Spinal cord (tissue), 9 donors: ENCODE measurements at regions not wholly inside any gene's neighbourhood (a gene's known extent, or its start where the extent isn't known, plus 50 kb on each side); places are given as distances from the start of the nearest gene placed in this dataset.

Experiments used
- DNase-seq, 6 donors: peaks; one replicate each; pipeline versions ENCODE4 v3.0.0 to v3.0.0-alpha.2; 2013 to 2015; ENCODE audit warnings: low spot score in 6 of 6, low read depth in 4 of 6
- H3K27ac ChIP-seq: one replicate; pipeline ENCODE4 v1.5.1; 2013; ENCODE audit warnings: low read depth, low read length, control low read depth
- H3K27me3 ChIP-seq: one replicate; pipeline ENCODE4 v1.6.1; 2013; ENCODE audit warnings: low read length; ENCODE audit not compliant: control insufficient read depth, insufficient read depth
- H3K36me3 ChIP-seq: one replicate; pipeline ENCODE4 v1.6.1; 2013; ENCODE audit warnings: low read length; ENCODE audit not compliant: control insufficient read depth, insufficient read depth
- H3K4me1 ChIP-seq: one replicate; pipeline ENCODE4 v1.6.1; 2013; ENCODE audit warnings: low read length; ENCODE audit not compliant: control insufficient read depth, insufficient read depth
- H3K4me3 ChIP-seq: one replicate; pipeline ENCODE4 v1.5.1; 2013; ENCODE audit warnings: low read depth, low read length, control low read depth
- H3K9me3 ChIP-seq: one replicate; pipeline ENCODE4 v1.6.1; 2013; ENCODE audit warnings: low read length; ENCODE audit not compliant: control insufficient read depth, insufficient read depth
- WGBS: methylation state at CpG from one replicate; pipeline ENCODE4 v1.1.5; 2013; ENCODE audit warnings: missing lambda C conversion rate; ENCODE audit not compliant: insufficient coverage; 5-methylcytosine and 5-hydroxymethylcytosine counted together
- donor health status: healthy.

DNA sequence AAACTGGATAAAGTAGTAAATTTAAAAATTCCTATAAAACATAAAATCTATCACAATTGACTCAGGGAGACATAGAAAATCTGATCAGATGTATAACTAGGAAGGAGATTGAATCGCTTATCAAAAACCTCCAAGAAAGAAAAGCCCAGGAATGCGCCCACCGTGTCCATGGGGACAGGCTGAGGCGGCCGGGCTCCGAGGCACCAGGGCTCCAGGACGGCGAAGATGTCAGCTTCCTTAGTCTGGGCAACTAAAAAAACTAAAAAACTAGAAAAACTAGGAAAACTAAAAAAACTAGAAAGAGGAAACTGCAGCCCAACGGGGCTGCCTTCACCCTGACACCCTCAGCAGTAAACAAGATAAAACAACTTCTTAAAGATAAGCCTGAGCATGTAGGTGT is 229.0 kb upstream of the RAB4A start:
- Histone ChIP-seq H3K27ac (no peak overlapping the region), H3K27me3 (no peaks in the 10 kb centered on the region), H3K36me3 (no peaks in the 10 kb centered on the region), H3K4me1 (no peaks in the 10 kb centered on the region), H3K9me3 (no peaks in the 10 kb centered on the region), H3K4me3 (no peak overlapping the region)
- no peak for DNase-seq
- 93% methylated on average over 7 of the region's 9 CpGs for WGBS

- Histone ChIP-seq H3K36me3 (no peaks in the 10 kb centered on the region), H3K27ac (no peak overlapping the region), H3K4me3 (no peak overlapping the region), H3K27me3 (no peaks in the 10 kb centered on the region), H3K9me3 (no peaks in the 10 kb centered on the region), H3K4me1 (no peaks in the 10 kb centered on the region)
- no peak for DNase-seq
- WGBS: 83% methylated on average over 2 of the region's 4 CpGs
These were observed 228.4 kb upstream of the RAB4A start for GRCh38 chr1:229042482-229042881.

DNA sequence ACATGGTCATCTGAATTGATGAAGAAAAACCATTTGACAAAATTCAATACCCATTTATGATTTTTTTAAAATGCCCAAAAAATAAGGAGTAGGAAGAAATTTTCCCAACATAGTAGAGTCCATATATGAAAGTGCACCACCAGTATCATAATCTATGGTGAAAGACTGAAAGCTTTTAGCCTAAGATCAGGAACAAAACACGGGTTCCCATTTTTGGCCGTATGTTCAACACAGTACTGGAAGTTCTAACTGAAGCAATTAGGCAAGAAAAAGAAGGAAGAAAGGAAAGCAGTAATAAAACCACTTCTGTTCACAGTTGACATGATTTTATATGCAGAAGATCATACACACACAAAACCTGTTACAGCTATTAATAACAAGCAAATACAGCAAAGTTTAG is 227.8 kb upstream of the RAB4A start:
- no peaks in the 10 kb centered on the region for H3K9me3 ChIP-seq
- DNase-seq: no peak
- H3K4me3 ChIP-seq: no peak overlapping the region
- H3K27me3 ChIP-seq: no peaks in the 10 kb centered on the region
- H3K36me3 ChIP-seq: no peaks in the 10 kb centered on the region
- no peaks in the 10 kb centered on the region for H3K4me1 ChIP-seq
- H3K27ac ChIP-seq: no peak overlapping the region
- WGBS: no CpG with 5 or more reads among the region's 2 CpGs

DNA sequence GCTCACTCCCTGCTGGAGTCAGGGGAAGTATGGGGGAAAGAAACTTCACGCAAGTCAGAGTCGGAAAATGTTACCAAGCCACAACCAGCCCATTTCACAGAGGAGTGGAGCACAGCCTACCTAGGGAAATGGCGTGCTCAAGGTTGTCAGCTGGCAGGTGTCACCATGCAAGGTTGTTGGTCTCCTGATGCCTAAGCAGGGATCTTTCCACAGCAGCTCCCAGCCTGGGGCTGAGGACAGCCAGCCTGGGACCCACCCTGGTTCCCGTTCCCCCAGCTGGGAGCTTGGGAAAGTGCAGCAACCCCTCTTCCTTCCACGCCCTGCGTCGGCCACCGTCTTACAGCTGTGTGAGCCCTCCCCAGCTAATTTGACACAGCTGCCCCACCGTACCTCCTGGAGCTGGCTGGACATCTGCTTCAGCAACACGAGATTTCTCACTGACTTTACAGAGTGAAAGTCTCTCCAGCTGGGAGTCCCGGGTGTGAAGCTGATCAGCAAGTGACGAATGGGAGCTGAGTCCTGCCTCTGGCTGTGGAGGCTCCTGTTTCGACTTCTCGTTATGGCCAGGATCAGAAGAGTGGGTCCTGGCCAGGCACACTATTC is 224.6 kb upstream of the RAB4A start:
- DNase-seq: no peak

DNA sequence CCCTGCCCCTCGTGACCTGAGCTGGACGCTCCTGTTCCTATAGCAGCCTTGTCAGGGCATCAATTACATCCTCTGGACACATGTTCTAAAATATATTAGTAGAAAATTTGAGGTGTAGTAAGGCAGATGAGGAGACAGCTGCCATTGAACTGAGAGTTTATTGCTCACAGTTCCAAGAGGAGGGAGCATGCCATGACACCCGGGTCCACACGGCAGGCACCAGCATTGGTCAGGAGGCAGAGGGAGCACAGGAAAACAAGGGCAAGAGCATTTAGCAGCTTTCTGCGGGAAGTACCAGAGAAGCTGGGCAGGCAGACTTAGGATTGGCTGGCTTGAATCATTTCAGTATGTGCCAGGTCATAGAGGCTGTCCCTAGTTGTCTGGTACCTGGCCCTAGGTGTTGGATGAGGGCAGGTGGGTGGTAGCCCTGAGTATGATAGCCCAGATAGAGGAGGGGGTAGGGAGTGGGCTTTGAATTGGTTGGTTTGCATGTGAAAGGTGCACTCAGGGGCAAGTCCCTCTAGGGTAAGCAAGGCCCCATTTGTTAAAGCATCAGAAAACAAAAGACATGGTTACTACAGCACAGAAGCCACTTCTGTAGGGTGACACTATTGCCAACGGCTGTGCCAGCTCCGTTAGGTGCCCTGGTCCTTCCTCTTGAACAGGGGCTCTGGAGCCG is 223.6 kb upstream of the RAB4A start:
- Histone ChIP-seq H3K4me1 (no peaks in the 10 kb centered on the region), H3K27me3 (no peaks in the 10 kb centered on the region), H3K27ac (no peak overlapping the region), H3K4me3 (no peak overlapping the region), H3K36me3 (no peaks in the 10 kb centered on the region), H3K9me3 (no peaks in the 10 kb centered on the region)
- 85% methylated on average over 6 of the region's 8 CpGs for WGBS
- DNase-seq: no peak

More for the DNA sequence above, 224.6 kb upstream of the RAB4A start:
- no peak overlapping the region for H3K4me3 ChIP-seq
- WGBS: 68% methylated on average over 14 of the region's 14 CpGs
- no peaks in the 10 kb centered on the region for H3K9me3 ChIP-seq
- no peaks in the 10 kb centered on the region for H3K4me1 ChIP-seq
- no peaks in the 10 kb centered on the region for H3K27me3 ChIP-seq
- no peaks in the 10 kb centered on the region for H3K36me3 ChIP-seq
- no peak overlapping the region for H3K27ac ChIP-seq

GRCh38 chr1:229047840-229048620 is 222.9 kb upstream of the RAB4A start:
- H3K36me3 ChIP-seq: no peaks in the 10 kb centered on the region
- H3K27ac ChIP-seq: no peak overlapping the region
- H3K4me1 ChIP-seq: no peaks in the 10 kb centered on the region
- 57% methylated on average over 6 of the region's 11 CpGs for WGBS
- H3K27me3 ChIP-seq: no peaks in the 10 kb centered on the region
- DNase-seq: peak in 2 of 6 donors; percentile 32 to 40
- H3K9me3 ChIP-seq: no peaks in the 10 kb centered on the region
- no peak overlapping the region for H3K4me3 ChIP-seq

- 100% methylated on average over 4 of the region's 4 CpGs for WGBS
- H3K4me3 ChIP-seq: no peak overlapping the region
These were observed 222.0 kb upstream of the RAB4A start for GRCh38 chr1:229048896-229049295.

GRCh38 chr1:229056046-229056445 is 214.9 kb upstream of the RAB4A start:
- Histone ChIP-seq H3K27ac (no peak overlapping the region), H3K4me1 (peaks cover 18% of the 10 kb centered on the region), H3K27me3 (no peaks in the 10 kb centered on the region), H3K36me3 (no peaks in the 10 kb centered on the region), H3K9me3 (no peaks in the 10 kb centered on the region), H3K4me3 (no peak overlapping the region)
- DNase-seq: no peak
- WGBS: no CpG with 5 or more reads among the region's 1 CpG

More at GRCh38 chr1:229048896-229049295, 222.0 kb upstream of the RAB4A start:
- Histone ChIP-seq H3K27ac (no peak overlapping the region), H3K4me1 (no peaks in the 10 kb centered on the region), H3K36me3 (no peaks in the 10 kb centered on the region), H3K27me3 (no peaks in the 10 kb centered on the region), H3K9me3 (no peaks in the 10 kb centered on the region)
- DNase-seq: no peak

- Histone ChIP-seq H3K4me1 (peaks cover 30% of the 10 kb centered on the region), H3K9me3 (no peaks in the 10 kb centered on the region), H3K27ac (peak overlapping the region; percentile 22), H3K27me3 (no peaks in the 10 kb centered on the region), H3K4me3 (no peak overlapping the region), H3K36me3 (no peaks in the 10 kb centered on the region)
- peak in 1 of 6 donors; percentile 27 for DNase-seq
- WGBS: 85% methylated on average over 8 of the region's 11 CpGs
These were observed 212.8 kb upstream of the RAB4A start for GRCh38 chr1:229058111-229058561.
